ENCODE measurements at regions not wholly inside any gene's neighbourhood (a gene's known extent, or its start where the extent isn't known, plus 50 kb on each side); places are given as distances from the start of the nearest gene placed in this dataset.

GRCh38 chr3:118682921-118683320, 351.7 kb downstream of the IGSF11 start:
- TF ChIP-seq EZH2 (IDR thresholded peaks at IDR 0.05; ENCODE audit: insufficient read depth, poor library complexity, severe bottlenecking) (no peak), EZH2phosphoT487 (IDR thresholded peaks at IDR 0.05; ENCODE audit: insufficient read depth, low read depth) (no peak)

Data from GM23248 (cell line).